ENCODE measurements at regions not wholly inside any gene's neighbourhood (a gene's known extent, or its start where the extent isn't known, plus 50 kb on each side); places are given as distances from the start of the nearest gene placed in this dataset.

DNA sequence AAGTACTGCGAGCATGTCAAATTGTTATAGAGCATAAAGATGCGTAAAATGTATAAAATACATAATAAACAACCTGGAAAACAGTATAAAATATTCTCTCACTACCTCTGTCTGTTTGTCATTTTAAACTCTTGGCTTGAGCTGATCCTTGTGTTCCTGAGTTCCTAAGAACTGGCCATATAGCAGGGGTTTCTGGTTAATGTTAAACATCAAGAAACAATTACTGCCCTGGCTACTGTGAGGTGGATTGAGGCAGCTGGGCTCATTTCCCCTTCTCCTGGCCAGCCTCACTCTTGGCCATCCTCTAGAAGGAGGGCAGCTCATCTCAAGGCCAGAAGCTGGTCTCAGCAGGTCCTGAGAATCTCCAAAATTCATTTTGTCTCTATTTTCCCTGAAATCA, 297.3 kb upstream of the USP24 start:
- TF ChIP-seq, protein P1, sequence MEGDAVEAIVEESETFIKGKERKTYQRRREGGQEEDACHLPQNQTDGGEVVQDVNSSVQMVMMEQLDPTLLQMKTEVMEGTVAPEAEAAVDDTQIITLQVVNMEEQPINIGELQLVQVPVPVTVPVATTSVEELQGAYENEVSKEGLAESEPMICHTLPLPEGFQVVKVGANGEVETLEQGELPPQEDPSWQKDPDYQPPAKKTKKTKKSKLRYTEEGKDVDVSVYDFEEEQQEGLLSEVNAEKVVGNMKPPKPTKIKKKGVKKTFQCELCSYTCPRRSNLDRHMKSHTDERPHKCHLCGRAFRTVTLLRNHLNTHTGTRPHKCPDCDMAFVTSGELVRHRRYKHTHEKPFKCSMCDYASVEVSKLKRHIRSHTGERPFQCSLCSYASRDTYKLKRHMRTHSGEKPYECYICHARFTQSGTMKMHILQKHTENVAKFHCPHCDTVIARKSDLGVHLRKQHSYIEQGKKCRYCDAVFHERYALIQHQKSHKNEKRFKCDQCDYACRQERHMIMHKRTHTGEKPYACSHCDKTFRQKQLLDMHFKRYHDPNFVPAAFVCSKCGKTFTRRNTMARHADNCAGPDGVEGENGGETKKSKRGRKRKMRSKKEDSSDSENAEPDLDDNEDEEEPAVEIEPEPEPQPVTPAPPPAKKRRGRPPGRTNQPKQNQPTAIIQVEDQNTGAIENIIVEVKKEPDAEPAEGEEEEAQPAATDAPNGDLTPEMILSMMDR (IDR thresholded peaks at IDR 0.05; ENCODE audit: borderline replicate concordance, insufficient read depth, low read depth, low read length), result no peak
- no peak overlapping the region for H3K4me3 ChIP-seq (ENCODE audit: low read depth, low read length)

DNA sequence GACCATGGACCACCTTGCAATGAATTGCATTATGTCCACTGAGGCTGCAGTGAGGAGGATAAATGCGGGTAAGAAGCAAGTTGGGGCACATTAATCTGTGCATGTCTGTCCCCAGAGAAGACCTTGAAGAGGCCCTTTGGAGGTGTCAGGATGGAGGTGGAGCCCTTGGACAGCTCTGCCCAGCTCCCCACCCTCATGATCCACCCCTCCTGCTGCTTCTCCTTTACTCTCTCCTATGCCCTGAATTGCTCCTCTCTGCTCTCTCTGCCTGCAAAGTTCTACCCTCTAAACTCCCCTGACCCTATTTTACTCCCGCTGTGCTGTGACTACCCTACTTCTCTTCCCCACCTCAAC, 292.4 kb upstream of the USP24 start:
- TF ChIP-seq, protein P1 (IDR thresholded peaks at IDR 0.05; ENCODE audit: borderline replicate concordance, insufficient read depth, low read depth, low read length), result no peak
- H3K4me3 ChIP-seq (ENCODE audit: low read depth, low read length), result no peak overlapping the region

DNA sequence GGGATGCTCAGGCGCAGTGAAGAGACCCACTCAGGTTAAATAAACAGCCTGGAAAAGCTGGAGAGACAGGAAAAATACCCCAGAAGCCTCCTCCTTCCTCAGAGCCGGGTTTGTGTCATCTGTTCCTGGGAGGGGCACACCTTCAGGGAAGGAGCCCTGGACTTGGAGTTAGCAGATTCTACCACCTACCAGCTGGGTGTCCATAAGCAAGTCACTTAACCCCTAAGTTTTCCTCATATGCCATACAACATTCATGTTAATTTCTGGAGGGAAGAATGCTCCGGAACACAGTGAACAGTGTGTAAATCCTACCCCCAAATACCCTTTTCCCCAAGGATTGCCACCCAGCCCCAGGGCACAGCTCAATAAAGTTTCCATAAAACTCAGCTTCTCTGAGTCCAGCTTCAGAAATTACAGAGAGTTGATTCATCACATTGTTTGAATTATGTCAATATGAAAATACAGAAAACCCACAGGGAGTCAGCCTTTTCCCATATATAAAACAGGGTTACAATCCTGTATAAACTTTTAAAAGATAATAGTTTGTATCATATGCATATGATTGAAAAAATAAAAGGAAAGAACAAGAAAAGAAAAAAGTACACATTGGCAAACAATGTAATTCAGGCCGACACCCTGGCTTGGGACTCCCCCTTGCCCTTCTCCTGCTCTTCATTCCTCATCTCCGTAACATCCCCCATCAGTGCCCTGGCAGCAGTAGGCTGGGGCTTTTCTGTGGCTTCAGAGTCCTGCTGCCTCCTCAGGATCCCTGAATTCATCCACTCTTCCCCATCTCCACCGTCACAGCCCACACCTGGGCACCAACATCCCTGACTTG, 291.8 kb upstream of the USP24 start:
- TF ChIP-seq, protein P1 (IDR thresholded peaks at IDR 0.05; ENCODE audit: borderline replicate concordance, insufficient read depth, low read depth, low read length), result no peak
- no peak overlapping the region for H3K4me3 ChIP-seq (ENCODE audit: low read depth, low read length)

DNA sequence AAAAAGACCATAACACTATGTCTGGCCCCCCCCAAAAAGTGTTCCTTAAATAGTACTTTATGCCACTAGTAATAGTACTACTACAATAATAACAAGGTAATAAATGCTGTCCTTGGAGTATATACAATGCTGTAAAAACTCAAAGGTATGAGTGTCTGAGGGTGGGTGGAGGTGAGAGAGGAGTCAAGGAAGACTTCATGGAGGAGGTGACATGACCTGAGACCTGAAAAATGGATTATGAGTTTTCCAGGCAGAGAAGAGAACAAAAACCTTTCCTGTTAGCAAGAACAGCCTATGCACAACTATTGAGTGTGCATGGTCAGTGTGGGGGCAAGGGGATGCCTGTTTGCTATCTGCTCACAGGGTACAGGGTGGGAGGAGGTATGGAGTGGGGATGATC, 290.2 kb upstream of the USP24 start:
- no peak overlapping the region for H3K4me3 ChIP-seq (ENCODE audit: low read depth, low read length)
- TF ChIP-seq, protein P1 (IDR thresholded peaks at IDR 0.05; ENCODE audit: borderline replicate concordance, insufficient read depth, low read depth, low read length), result no peak

DNA sequence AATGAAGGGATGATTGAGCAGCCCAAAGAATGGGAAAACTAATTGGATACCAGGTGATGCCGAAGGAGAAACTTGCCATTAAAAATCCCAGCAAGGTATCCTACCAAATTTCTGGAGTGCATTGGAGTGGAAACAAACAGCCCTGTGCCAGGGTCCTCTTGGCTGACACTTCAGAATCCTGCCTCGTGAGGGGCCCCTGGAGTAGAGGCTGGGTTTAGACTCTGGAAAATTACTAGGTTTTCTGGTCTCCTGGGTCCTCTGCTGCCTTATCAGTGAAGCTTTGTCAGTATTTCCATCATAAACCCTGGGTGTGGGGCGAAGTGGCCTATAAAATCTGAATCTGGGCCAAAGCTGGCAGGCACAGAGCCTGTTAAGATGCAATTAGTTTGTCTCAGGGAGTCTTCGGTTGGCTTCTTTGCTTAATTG, 289.2 kb upstream of the USP24 start:
- TF ChIP-seq, protein P1 (IDR thresholded peaks at IDR 0.05; ENCODE audit: borderline replicate concordance, insufficient read depth, low read depth, low read length), result no peak
- no peak overlapping the region for H3K4me3 ChIP-seq (ENCODE audit: low read depth, low read length)

DNA sequence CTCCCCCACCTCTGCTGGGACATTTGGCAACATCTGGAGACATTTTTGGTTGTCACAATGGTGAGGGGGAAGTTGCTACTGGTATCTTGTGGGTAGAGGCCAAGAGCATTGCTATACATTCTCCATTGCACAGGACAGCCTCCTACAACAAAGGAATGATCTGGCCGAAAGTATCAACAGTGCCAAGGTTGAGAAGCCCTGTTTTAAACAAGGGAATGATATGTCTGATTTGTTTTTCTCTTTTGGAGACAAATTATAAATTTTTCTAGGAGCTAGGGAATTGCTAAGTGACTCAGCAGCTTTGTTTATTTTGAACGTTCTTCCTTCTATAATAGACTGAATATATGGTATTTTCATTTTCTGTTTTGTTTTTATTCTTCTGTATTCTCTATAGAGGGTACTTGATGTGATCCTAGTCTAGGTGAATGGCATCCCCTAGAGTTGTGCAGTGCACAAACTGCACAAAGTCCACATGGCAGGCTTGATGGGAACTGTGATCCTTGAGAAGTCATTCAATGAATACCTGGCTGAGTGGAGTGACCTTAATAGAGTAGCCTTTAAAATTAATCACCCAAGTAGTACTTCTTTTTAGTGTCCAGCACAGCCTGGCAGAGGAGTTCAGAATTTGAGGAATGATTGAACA, 288.6 kb upstream of the USP24 start:
- no peak overlapping the region for H3K4me3 ChIP-seq (ENCODE audit: low read depth, low read length)
- TF ChIP-seq, protein P1 (IDR thresholded peaks at IDR 0.05; ENCODE audit: borderline replicate concordance, insufficient read depth, low read depth, low read length), result no peak

DNA sequence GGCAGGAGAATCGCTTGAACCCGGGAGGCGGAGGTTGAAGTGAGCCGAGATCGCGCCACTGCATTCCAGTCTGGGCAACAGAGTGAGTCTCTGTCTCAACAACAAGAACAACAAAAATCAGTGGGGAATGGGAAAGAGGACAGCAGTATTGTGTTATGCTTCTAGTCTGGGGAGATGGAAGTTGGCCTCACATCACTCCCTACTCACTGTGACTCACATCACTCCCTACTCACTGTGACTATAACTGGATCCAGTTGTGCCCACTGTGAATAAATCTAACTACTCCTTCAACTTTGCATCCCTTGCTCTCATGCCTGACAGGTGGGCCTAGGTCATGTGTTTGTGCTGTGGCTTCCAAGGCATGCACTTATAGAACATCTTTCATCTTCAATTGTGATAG, 285.4 kb upstream of the USP24 start:
- no peak overlapping the region for H3K4me3 ChIP-seq (ENCODE audit: low read depth, low read length)
- TF ChIP-seq, protein P1 (IDR thresholded peaks at IDR 0.05; ENCODE audit: borderline replicate concordance, insufficient read depth, low read depth, low read length), result no peak

All from GM12875 (cell line).